Right lobe of liver (tissue), 4 donors: ENCODE measurements at regions not wholly inside any gene's neighbourhood (a gene's known extent, or its start where the extent isn't known, plus 50 kb on each side); places are given as distances from the start of the nearest gene placed in this dataset.

ENCODE experiments used
- POLR2A ChIP-seq: fragments of 450-650 bp; IDR thresholded peaks from one replicate; pipeline ENCODE4 v1.6.1; 2017; ENCODE audit warnings: antibody characterized with exemption, mild to moderate bottlenecking
- TF ChIP-seq, protein P1 (sequence below), 4 donors: fragments of 200-600 bp in 3 of 4; fragments of 450-650 bp in 1 of 4; IDR thresholded peaks; one replicate each; pipeline versions ENCODE4 v1.5.1 to v1.8.0; 2016 to 2022; ENCODE audit warnings: antibody characterized with exemption in 4 of 4, mild to moderate bottlenecking in 2 of 4
- donor health status: DM: no; HTN: no; CAD: no.
- donor health status: DM: no; HTN: no; CAD: no.
- donor health status: DM: no; HTN: yes; CAD: no.

DNA sequence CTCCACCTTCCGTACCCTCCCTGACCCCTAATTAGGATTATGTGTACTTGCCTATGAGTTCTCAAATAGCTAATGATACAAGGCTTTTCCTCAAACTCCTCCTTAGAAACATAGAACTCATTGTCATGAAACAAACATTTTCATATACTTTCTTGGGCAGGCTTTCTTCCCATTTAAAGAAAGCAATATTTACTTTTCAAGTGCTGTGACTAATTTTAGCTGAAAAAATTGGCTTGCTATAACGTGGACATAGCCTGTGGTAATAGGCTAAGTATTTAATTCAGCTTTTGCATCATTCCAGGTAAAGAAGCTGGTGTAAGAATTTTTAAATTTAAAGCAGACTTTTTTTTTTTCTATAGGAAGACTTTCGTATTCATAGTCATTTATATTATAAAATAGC is 208.7 kb downstream of the SOX2 start:
- TF ChIP-seq, protein P1, sequence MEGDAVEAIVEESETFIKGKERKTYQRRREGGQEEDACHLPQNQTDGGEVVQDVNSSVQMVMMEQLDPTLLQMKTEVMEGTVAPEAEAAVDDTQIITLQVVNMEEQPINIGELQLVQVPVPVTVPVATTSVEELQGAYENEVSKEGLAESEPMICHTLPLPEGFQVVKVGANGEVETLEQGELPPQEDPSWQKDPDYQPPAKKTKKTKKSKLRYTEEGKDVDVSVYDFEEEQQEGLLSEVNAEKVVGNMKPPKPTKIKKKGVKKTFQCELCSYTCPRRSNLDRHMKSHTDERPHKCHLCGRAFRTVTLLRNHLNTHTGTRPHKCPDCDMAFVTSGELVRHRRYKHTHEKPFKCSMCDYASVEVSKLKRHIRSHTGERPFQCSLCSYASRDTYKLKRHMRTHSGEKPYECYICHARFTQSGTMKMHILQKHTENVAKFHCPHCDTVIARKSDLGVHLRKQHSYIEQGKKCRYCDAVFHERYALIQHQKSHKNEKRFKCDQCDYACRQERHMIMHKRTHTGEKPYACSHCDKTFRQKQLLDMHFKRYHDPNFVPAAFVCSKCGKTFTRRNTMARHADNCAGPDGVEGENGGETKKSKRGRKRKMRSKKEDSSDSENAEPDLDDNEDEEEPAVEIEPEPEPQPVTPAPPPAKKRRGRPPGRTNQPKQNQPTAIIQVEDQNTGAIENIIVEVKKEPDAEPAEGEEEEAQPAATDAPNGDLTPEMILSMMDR (IDR thresholded peaks at IDR 0.05): no peak
- TF ChIP-seq POLR2A: no peak
